ENCODE measurements at regions not wholly inside any gene's neighbourhood (a gene's known extent, or its start where the extent isn't known, plus 50 kb on each side); places are given as distances from the start of the nearest gene placed in this dataset.
"Not testable (repeated sequence)": the region's sequence is repeated elsewhere in the genome, so short reads cannot be mapped to it uniquely, and the experiment has no call there.

DNA sequence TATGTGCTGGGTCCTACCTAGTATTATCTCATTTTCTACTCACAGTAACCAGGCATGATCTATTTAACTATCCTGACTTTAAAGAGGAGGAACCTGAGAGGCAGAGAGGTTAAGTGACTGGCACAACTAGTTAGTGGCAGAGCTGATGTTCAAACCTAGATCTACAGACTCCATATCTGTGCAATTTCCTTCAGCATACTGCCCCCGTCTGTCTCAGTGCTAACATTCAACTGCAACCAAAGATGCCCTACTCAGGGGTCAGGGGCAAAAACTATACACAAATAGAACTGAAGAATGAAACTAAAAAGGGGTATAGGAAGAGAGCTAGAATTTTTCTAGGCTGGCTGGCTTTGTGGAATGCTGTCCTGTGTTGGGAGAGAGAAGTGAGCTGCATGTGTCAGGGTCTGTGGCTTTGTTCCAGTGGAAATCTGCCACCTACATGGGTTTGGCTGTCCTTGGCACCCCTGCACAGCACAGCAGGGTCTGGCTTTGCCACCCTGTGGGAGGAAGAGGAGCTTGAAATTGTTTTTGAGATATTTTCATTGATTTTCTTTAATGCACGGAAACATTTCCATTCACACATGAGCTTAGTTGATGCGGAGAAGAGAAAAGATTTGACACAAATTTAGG is 368.5 kb downstream of the RPS6KC1 start (continued):
- TF ChIP-seq MXI1 (IDR thresholded peaks at IDR 0.05; ENCODE audit: low read depth, low read length): no peak
- no peak for TF ChIP-seq RFX5 (IDR thresholded peaks at IDR 0.05; ENCODE audit: low read length)
- TF ChIP-seq TCF12 (IDR thresholded peaks at IDR 0.05): no peak
- no peak for TF ChIP-seq GATA2 (CRISPR knock-in tag; IDR thresholded peaks at IDR 0.05)

DNA sequence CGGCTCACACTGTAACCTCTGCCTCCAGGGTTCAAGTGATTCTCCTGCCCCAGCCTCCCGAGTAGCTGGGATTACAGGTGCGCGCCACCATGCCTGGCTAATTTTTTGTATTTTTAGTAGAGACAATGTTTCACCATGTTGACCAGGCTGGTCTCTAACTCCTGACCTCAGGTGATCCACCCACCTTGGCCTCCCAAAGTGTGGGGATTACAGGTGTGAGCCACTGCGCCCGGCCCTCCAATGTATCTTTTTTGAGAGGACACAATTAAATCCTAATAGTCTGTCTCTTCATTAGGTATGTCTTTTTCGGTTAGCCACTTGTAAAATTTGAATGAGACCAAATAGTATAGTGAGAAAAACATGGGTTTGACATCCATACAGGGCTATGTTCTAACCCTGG is 370.1 kb downstream of the RPS6KC1 start:
- H3K4me3 ChIP-seq (ENCODE audit: low read depth in 2 of 2, low read length in 1 of 2); H3K79me2 ChIP-seq (ENCODE audit: insufficient read depth); H2AFZ ChIP-seq (ENCODE audit: low read depth); H3K27me3 ChIP-seq (ENCODE audit: insufficient read depth); H3K9me3 ChIP-seq; DNase-seq; H3K4me1 ChIP-seq (ENCODE audit: control insufficient read depth in 1 of 2, insufficient read depth in 2 of 2, low read depth in 1 of 2, low read length in 1 of 2); CTCF ChIA-PET; H3K36me3 ChIP-seq (replicated peaks in 1 of 2; ENCODE audit: control insufficient read depth in 1 of 2, insufficient read depth in 2 of 2, low read length in 1 of 2); H3F3A ChIP-seq (replicated peaks; ENCODE audit: insufficient read depth); H3K27ac ChIP-seq (ENCODE audit: low read depth in 2 of 2, low read length in 1 of 2); POLR2A ChIA-PET; H3K9ac ChIP-seq; H3K9me2 ChIP-seq; H3K4me2 ChIP-seq; H4K20me1 ChIP-seq (ENCODE audit: insufficient read depth): not testable (repeated sequence)
- 39% methylated on average over 7 of the region's 7 CpGs for WGBS (ENCODE audit: low lambda C conversion rate)

DNA sequence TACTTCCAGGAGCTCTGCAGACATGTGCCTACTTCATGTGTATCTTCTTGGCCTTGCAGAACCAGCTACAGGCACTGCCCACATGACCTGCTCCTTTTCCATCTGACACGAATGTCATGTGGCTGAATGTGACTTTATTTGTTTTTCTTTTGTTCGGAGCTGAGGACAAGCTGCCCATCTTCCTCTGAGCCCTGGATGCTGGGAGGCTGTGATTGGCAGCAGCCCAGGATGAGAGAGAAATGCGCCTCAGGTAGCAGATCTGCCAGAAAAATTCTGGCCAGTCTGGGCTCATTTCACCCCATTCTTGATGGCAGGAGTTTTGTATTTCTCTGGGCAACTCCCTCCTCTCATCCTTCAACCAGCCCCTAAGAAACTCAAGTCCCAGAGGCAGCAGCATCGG is 372.0 kb downstream of the RPS6KC1 start:
- Histone ChIP-seq H3K9me3 (no peaks in the 10 kb centered on the region; the same call in 1 of the 2 replicates), H3K27ac (ENCODE audit: low read depth in 2 of 2, low read length in 1 of 2) (no peak overlapping the region), H3F3A (replicated peaks; ENCODE audit: insufficient read depth) (no peaks in the 10 kb centered on the region), H3K27me3 (ENCODE audit: insufficient read depth) (no peaks in the 10 kb centered on the region), H3K4me2 (no peak overlapping the region), H4K20me1 (ENCODE audit: insufficient read depth) (no peaks in the 10 kb centered on the region), H2AFZ (ENCODE audit: low read depth) (no peak overlapping the region), H3K4me1 (ENCODE audit: control insufficient read depth in 1 of 2, insufficient read depth in 2 of 2, low read depth in 1 of 2, low read length in 1 of 2) (peaks cover 0 to 3% of the 10 kb centered on the region in 2 experiments; a peak in 1 of 4 replicates), H3K36me3 (replicated peaks in 1 of 2; ENCODE audit: control insufficient read depth in 1 of 2, insufficient read depth in 2 of 2, low read length in 1 of 2) (no peaks in the 10 kb centered on the region), H3K9ac (no peak overlapping the region), H3K4me3 (ENCODE audit: low read depth in 2 of 2, low read length in 1 of 2) (no peak overlapping the region), H3K79me2 (ENCODE audit: insufficient read depth) (no peaks in the 10 kb centered on the region), H3K9me2 (no peaks in the 10 kb centered on the region)
- POLR2A ChIA-PET: no interaction called here
- CTCF ChIA-PET: no interaction called here
- WGBS (ENCODE audit: low lambda C conversion rate): 13% methylated on average over 4 of the region's 4 CpGs
- no peak for DNase-seq
- TF ChIP-seq TAF1 (IDR thresholded peaks at IDR 0.05; ENCODE audit: borderline replicate concordance, low read depth, low read length) (no peak), RXRA (IDR thresholded peaks at IDR 0.05; ENCODE audit: borderline replicate concordance, low read depth) (no peak), RCOR1 (IDR thresholded peaks at IDR 0.05; ENCODE audit: low read length) (no peak), GABPA (IDR thresholded peaks at IDR 0.05; ENCODE audit: low read depth) (no peak), FOXM1 (IDR thresholded peaks at IDR 0.05; ENCODE audit: low read depth) (no peak), YY1 (IDR thresholded peaks at IDR 0.05; ENCODE audit: low read depth) (no peak), NFIC (IDR thresholded peaks at IDR 0.05; ENCODE audit: borderline replicate concordance) (no peak), RAD21 (IDR thresholded peaks at IDR 0.05; ENCODE audit: low read length) (no peak), ELF1 (IDR thresholded peaks at IDR 0.05) (no peak), NRF1 (IDR thresholded peaks at IDR 0.05; ENCODE audit: low read depth, low read length) (no peak), POLR2AphosphoS5 (IDR thresholded peaks at IDR 0.05; ENCODE audit: low read depth, low read length) (no peak), FOSL2 (IDR thresholded peaks at IDR 0.05; ENCODE audit: borderline replicate concordance, low read depth) (no peak), EZH2phosphoT487 (IDR thresholded peaks at IDR 0.05; ENCODE audit: borderline replicate concordance, low read depth) (no peak)
- TF ChIP-seq, protein P1, sequence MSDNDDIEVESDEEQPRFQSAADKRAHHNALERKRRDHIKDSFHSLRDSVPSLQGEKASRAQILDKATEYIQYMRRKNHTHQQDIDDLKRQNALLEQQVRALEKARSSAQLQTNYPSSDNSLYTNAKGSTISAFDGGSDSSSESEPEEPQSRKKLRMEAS (IDR thresholded peaks at IDR 0.05; ENCODE audit: low read depth): no peak
- TF ChIP-seq, protein P2, sequence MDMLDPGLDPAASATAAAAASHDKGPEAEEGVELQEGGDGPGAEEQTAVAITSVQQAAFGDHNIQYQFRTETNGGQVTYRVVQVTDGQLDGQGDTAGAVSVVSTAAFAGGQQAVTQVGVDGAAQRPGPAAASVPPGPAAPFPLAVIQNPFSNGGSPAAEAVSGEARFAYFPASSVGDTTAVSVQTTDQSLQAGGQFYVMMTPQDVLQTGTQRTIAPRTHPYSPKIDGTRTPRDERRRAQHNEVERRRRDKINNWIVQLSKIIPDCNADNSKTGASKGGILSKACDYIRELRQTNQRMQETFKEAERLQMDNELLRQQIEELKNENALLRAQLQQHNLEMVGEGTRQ (IDR thresholded peaks at IDR 0.05; ENCODE audit: borderline replicate concordance, low read depth, low read length): no peak
- TF ChIP-seq, protein P3, sequence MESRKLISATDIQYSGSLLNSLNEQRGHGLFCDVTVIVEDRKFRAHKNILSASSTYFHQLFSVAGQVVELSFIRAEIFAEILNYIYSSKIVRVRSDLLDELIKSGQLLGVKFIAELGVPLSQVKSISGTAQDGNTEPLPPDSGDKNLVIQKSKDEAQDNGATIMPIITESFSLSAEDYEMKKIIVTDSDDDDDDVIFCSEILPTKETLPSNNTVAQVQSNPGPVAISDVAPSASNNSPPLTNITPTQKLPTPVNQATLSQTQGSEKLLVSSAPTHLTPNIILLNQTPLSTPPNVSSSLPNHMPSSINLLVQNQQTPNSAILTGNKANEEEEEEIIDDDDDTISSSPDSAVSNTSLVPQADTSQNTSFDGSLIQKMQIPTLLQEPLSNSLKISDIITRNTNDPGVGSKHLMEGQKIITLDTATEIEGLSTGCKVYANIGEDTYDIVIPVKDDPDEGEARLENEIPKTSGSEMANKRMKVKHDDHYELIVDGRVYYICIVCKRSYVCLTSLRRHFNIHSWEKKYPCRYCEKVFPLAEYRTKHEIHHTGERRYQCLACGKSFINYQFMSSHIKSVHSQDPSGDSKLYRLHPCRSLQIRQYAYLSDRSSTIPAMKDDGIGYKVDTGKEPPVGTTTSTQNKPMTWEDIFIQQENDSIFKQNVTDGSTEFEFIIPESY (IDR thresholded peaks at IDR 0.05; ENCODE audit: borderline replicate concordance, low read depth): no peak
- TF ChIP-seq, protein P4, sequence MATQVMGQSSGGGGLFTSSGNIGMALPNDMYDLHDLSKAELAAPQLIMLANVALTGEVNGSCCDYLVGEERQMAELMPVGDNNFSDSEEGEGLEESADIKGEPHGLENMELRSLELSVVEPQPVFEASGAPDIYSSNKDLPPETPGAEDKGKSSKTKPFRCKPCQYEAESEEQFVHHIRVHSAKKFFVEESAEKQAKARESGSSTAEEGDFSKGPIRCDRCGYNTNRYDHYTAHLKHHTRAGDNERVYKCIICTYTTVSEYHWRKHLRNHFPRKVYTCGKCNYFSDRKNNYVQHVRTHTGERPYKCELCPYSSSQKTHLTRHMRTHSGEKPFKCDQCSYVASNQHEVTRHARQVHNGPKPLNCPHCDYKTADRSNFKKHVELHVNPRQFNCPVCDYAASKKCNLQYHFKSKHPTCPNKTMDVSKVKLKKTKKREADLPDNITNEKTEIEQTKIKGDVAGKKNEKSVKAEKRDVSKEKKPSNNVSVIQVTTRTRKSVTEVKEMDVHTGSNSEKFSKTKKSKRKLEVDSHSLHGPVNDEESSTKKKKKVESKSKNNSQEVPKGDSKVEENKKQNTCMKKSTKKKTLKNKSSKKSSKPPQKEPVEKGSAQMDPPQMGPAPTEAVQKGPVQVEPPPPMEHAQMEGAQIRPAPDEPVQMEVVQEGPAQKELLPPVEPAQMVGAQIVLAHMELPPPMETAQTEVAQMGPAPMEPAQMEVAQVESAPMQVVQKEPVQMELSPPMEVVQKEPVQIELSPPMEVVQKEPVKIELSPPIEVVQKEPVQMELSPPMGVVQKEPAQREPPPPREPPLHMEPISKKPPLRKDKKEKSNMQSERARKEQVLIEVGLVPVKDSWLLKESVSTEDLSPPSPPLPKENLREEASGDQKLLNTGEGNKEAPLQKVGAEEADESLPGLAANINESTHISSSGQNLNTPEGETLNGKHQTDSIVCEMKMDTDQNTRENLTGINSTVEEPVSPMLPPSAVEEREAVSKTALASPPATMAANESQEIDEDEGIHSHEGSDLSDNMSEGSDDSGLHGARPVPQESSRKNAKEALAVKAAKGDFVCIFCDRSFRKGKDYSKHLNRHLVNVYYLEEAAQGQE (IDR thresholded peaks at IDR 0.05; ENCODE audit: low read depth, low read length): no peak

Measured in SK-N-SH (cell line).